ENCODE measurements at regions not wholly inside any gene's neighbourhood (a gene's known extent, or its start where the extent isn't known, plus 50 kb on each side); places are given as distances from the start of the nearest gene placed in this dataset.
"Not testable (repeated sequence)": the region's sequence is repeated elsewhere in the genome, so short reads cannot be mapped to it uniquely, and the experiment has no call there.

- H3K36me3 Mint-ChIP-seq (ENCODE audit: unreplicated experiment); H3K4me3 Mint-ChIP-seq (ENCODE audit: unreplicated experiment); H3K4me1 Mint-ChIP-seq (ENCODE audit: low read depth, unreplicated experiment); H3K9me3 Mint-ChIP-seq (ENCODE audit: unreplicated experiment); H3K27ac Mint-ChIP-seq (ENCODE audit: unreplicated experiment); DNase-seq; H3K27me3 Mint-ChIP-seq (ENCODE audit: unreplicated experiment): not testable (repeated sequence)
Observed at GRCh38 chr15:21174761-21175160, 265.5 kb downstream of the POTEB3 start.

- not testable (repeated sequence) for H3K9me3 Mint-ChIP-seq (ENCODE audit: unreplicated experiment); H3K4me3 Mint-ChIP-seq (ENCODE audit: unreplicated experiment); H3K27ac Mint-ChIP-seq (ENCODE audit: unreplicated experiment); H3K36me3 Mint-ChIP-seq (ENCODE audit: unreplicated experiment); H3K27me3 Mint-ChIP-seq (ENCODE audit: unreplicated experiment); DNase-seq; H3K4me1 Mint-ChIP-seq (ENCODE audit: low read depth, unreplicated experiment)
Observed at GRCh38 chr15:21151203-21151966, 285.3 kb upstream of the POTEB2 start.

- not testable (repeated sequence) for DNase-seq; H3K27ac Mint-ChIP-seq (ENCODE audit: unreplicated experiment); H3K9me3 Mint-ChIP-seq (ENCODE audit: unreplicated experiment); H3K27me3 Mint-ChIP-seq (ENCODE audit: unreplicated experiment); H3K36me3 Mint-ChIP-seq (ENCODE audit: unreplicated experiment); H3K4me3 Mint-ChIP-seq (ENCODE audit: unreplicated experiment); H3K4me1 Mint-ChIP-seq (ENCODE audit: low read depth, unreplicated experiment)
Observed at GRCh38 chr15:21148136-21148535, 282.0 kb upstream of the POTEB2 start.

DNA sequence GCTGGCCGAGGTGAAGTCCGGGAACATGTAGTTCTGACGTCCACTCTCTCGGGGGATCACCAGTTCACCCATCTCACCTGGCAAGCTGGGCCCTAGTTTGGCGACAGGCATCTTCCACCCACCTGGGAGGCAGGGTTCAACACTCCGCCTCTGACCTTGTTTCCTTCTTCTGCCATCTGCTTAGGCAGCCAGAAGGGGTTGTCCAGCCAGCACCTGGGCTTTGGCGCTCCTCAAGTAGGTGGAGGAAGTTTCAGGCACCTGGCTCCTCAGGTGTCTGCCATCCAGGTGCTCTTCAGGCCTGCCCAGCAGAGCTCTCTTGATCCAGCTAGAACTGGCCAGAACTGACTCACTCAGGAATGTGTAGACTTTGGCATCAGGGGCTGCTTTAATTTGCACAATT is 267.8 kb upstream of the POTEB2 start:
- not testable (repeated sequence) for H3K9me3 Mint-ChIP-seq (ENCODE audit: unreplicated experiment); DNase-seq; H3K27ac Mint-ChIP-seq (ENCODE audit: unreplicated experiment); H3K4me1 Mint-ChIP-seq (ENCODE audit: low read depth, unreplicated experiment); H3K4me3 Mint-ChIP-seq (ENCODE audit: unreplicated experiment); H3K36me3 Mint-ChIP-seq (ENCODE audit: unreplicated experiment); H3K27me3 Mint-ChIP-seq (ENCODE audit: unreplicated experiment)

GRCh38 chr15:21112271-21113053 is 246.3 kb upstream of the POTEB2 start:
- not testable (repeated sequence) for H3K27me3 Mint-ChIP-seq (ENCODE audit: unreplicated experiment); H3K27ac Mint-ChIP-seq (ENCODE audit: unreplicated experiment); H3K9me3 Mint-ChIP-seq (ENCODE audit: unreplicated experiment); H3K4me1 Mint-ChIP-seq (ENCODE audit: low read depth, unreplicated experiment); DNase-seq; H3K4me3 Mint-ChIP-seq (ENCODE audit: unreplicated experiment); H3K36me3 Mint-ChIP-seq (ENCODE audit: unreplicated experiment)

DNA sequence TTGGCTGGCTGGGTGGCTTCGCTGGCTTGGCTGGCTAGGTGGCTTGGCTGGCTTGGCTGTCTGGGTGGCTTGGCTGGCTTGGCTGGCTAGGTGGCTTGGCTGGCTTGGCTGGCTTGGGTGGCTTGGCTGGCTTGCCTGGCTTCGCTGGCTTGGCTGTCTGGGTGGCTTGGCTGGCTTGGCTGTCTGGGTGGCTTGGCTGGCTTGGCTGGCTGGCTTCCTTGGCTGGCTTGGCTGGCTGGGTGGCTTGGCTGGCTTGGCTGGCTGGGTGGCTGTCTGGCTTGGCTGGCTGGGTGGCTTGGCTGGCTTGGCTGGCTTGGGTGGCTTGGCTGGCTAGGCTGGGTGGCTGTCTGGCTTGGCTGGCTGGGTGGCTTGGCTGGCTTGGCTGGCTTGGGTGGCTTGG is 245.7 kb upstream of the POTEB2 start:
- not testable (repeated sequence) for H3K4me1 Mint-ChIP-seq (ENCODE audit: low read depth, unreplicated experiment); H3K4me3 Mint-ChIP-seq (ENCODE audit: unreplicated experiment); H3K27me3 Mint-ChIP-seq (ENCODE audit: unreplicated experiment); H3K27ac Mint-ChIP-seq (ENCODE audit: unreplicated experiment); H3K9me3 Mint-ChIP-seq (ENCODE audit: unreplicated experiment); H3K36me3 Mint-ChIP-seq (ENCODE audit: unreplicated experiment)
- peak; percentile 19 for DNase-seq

DNA sequence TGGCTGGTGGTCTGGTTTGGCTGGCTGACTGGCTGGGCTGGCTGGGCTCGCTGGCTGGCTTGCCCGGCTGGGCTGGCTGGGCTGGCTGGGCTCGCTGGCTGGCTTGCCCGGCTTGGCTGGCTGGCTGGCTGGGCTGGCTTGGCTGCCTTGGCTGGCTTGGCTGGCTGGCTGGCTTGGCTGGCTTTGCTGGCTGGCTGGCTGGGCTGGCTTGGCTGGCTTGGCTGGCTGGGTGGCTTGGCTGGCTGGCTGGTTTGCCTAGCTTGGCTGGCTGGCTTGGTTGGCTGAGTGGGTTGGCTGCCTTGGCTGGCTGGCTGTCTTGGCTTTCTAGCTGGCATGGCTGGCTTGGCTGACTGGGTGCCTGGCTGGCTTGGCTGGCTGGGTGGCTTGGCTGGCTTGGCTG is 245.1 kb upstream of the POTEB2 start:
- H3K36me3 Mint-ChIP-seq (ENCODE audit: unreplicated experiment); H3K27me3 Mint-ChIP-seq (ENCODE audit: unreplicated experiment); H3K9me3 Mint-ChIP-seq (ENCODE audit: unreplicated experiment); H3K27ac Mint-ChIP-seq (ENCODE audit: unreplicated experiment); H3K4me3 Mint-ChIP-seq (ENCODE audit: unreplicated experiment); DNase-seq; H3K4me1 Mint-ChIP-seq (ENCODE audit: low read depth, unreplicated experiment): not testable (repeated sequence)

- H3K27ac Mint-ChIP-seq (ENCODE audit: unreplicated experiment); H3K4me1 Mint-ChIP-seq (ENCODE audit: low read depth, unreplicated experiment); H3K36me3 Mint-ChIP-seq (ENCODE audit: unreplicated experiment); H3K9me3 Mint-ChIP-seq (ENCODE audit: unreplicated experiment); H3K4me3 Mint-ChIP-seq (ENCODE audit: unreplicated experiment); H3K27me3 Mint-ChIP-seq (ENCODE audit: unreplicated experiment): not testable (repeated sequence)
- peak; percentile 24 for DNase-seq
Observed at GRCh38 chr15:21110187-21110804, 244.2 kb upstream of the POTEB2 start.

DNA sequence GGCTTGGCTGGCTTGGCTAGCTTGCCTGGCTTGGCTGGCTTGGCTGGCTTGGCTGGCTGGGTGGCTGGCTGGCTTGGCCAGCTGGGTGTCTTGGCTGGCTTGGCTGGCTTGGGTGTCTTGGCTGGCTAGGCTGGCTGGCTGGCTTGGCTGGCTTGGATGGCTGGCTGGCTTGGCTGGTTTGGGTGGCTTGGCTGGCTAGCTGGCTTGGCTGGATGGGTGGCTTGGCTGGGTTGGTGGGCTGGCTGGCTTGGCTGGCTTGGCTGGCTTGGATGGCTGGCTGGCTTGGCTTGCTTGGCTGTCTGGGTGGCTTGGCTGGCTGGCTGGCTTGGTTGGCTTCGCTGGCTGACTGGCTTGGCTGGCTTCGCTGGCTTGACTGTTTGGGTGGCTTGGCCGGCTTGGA is 242.3 kb upstream of the POTEB2 start:
- DNase-seq; H3K4me1 Mint-ChIP-seq (ENCODE audit: low read depth, unreplicated experiment); H3K27ac Mint-ChIP-seq (ENCODE audit: unreplicated experiment); H3K9me3 Mint-ChIP-seq (ENCODE audit: unreplicated experiment); H3K27me3 Mint-ChIP-seq (ENCODE audit: unreplicated experiment); H3K4me3 Mint-ChIP-seq (ENCODE audit: unreplicated experiment); H3K36me3 Mint-ChIP-seq (ENCODE audit: unreplicated experiment): not testable (repeated sequence)

DNA sequence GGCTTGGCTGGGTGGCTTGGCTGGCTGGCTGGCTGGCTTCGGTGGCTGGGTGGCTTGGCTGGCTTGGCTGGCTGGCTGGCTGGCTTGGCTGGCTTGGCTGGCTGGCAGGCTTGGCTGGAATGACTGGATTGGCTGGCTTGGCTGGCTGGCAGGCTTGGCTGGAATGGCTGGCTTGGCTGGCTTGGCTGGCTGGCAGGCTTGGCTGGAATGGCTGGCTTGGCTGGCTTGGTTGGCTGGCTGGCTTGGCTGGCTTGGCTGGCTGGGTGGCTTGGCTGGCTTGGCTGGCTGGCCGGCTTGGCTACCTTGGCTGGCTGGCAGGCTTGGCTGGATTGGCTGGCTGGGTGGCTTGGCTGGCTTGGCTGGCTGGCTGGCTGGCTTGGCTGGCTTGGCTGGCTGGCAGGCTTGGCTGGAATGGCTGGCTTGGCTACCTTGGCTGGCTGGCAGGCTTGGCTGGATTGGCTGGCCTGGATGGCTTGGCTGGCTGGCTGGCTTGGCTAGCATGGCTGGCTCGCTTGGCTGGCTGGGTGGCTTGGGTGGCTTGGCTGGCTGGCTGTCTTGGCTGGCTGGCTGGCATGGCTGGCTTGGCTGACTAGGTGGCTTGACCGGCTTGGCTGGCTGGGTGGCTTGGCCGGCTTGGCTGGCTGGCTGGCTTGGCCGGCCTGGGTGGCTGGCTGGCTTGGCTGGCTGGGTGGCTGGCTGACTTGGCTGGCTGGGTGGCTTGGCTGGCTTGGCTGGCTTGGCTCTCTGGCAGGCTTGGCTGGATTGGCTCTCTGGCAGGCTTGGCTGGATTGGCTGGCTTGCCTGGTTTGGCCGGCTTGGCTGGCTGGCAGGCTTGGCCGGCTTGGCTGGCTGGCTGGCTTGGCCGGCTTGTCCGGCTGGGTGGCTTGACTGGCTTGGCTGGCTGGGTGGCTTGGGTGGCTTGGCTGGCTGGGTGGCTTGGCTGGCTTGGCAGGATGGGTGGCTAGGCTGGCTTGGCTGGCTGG is 241.6 kb upstream of the POTEB2 start:
- not testable (repeated sequence) for H3K9me3 Mint-ChIP-seq (ENCODE audit: unreplicated experiment); H3K4me1 Mint-ChIP-seq (ENCODE audit: low read depth, unreplicated experiment); H3K36me3 Mint-ChIP-seq (ENCODE audit: unreplicated experiment); H3K27ac Mint-ChIP-seq (ENCODE audit: unreplicated experiment); DNase-seq; H3K27me3 Mint-ChIP-seq (ENCODE audit: unreplicated experiment); H3K4me3 Mint-ChIP-seq (ENCODE audit: unreplicated experiment)

GRCh38 chr15:21096599-21096998 is 230.5 kb upstream of the POTEB2 start:
- not testable (repeated sequence) for DNase-seq; H3K4me1 Mint-ChIP-seq (ENCODE audit: low read depth, unreplicated experiment); H3K36me3 Mint-ChIP-seq (ENCODE audit: unreplicated experiment); H3K27ac Mint-ChIP-seq (ENCODE audit: unreplicated experiment); H3K4me3 Mint-ChIP-seq (ENCODE audit: unreplicated experiment); H3K9me3 Mint-ChIP-seq (ENCODE audit: unreplicated experiment); H3K27me3 Mint-ChIP-seq (ENCODE audit: unreplicated experiment)

All from glutamatergic neuron (in vitro differentiated cells).